B cell (primary cell): ENCODE measurements at regions not wholly inside any gene's neighbourhood (a gene's known extent, or its start where the extent isn't known, plus 50 kb on each side); places are given as distances from the start of the nearest gene placed in this dataset.

Experiments
- ATAC-seq: fragments of 200-7000 bp; cut with Tn5 transposase; one replicate; pipeline ENCODE4 v1.10.0; 2021; ENCODE audit warnings: low read depth, mild to moderate bottlenecking, moderate number of reproducible peaks, moderate library complexity
- CTCF ChIA-PET: fragments of 350-600 bp; sonication (Branson Sonifier 250); formaldehyde crosslinking; loops from one replicate; lab custom pipeline; 2021; ENCODE audit warnings: antibody characterized with exemption, inconsistent platforms; lab: Charles Lee
- POLR2A ChIA-PET: fragments of 350-600 bp; sonication (Branson Sonifier 250); formaldehyde crosslinking; loops from one replicate; lab custom pipeline; 2021; ENCODE audit warnings: antibody characterized with exemption; lab: Charles Lee
- DNase-seq: peaks from one replicate; pipeline ENCODE4 v3.0.0; 2013
- H2AFZ ChIP-seq: 2 replicates; pipeline ENCODE4 v1.6.1; 2012; ENCODE audit warnings: mild to moderate bottlenecking, low read depth, low read length; ENCODE audit not compliant: insufficient read depth, poor library complexity, severe bottlenecking
- H3K27ac ChIP-seq, 2 donors: 1 replicate in 1 of 2; 2 replicates in 1 of 2; pipeline ENCODE4 v1.5.1; 2012 to 2013; ENCODE audit warnings: low read length in 2 of 2, mild to moderate bottlenecking in 2 of 2, moderate library complexity in 1 of 2
- H3K27me3 ChIP-seq, 4 experiments: fragments of 200-600 bp in 1 of 4; sonication (generic) in 1 of 4; replicated peaks in 1 of 4; 1 replicate in 2 of 4; 2 replicates in 2 of 4; pipeline versions ENCODE4 v1.6.1 to v1.7.0; 2013 to 2016; ENCODE audit warnings: low read length in 3 of 4, mild to moderate bottlenecking in 2 of 4, mixed read lengths in 1 of 4, moderate library complexity in 1 of 4; ENCODE audit not compliant: insufficient read depth in 4 of 4, control insufficient read depth in 3 of 4; ENCODE audit errors: control extremely low read depth in 1 of 4
- H3K36me3 ChIP-seq, 2 experiments: replicated peaks in 1 of 2; 1 replicate in 1 of 2; 2 replicates in 1 of 2; pipeline versions ENCODE4 v1.6.1 to v1.7.1; 2013; ENCODE audit warnings: low read length in 1 of 2; ENCODE audit not compliant: insufficient read depth in 2 of 2, control insufficient read depth in 1 of 2; ENCODE audit errors: control extremely low read depth in 1 of 2, extremely low read depth in 1 of 2
- H3K4me1 ChIP-seq, 2 donors: fragments of 200-600 bp in 1 of 2; sonication (generic) in 1 of 2; 1 replicate in 1 of 2; 2 replicates in 1 of 2; pipeline versions ENCODE4 v1.5.1 to v1.6.1; 2013 to 2017; ENCODE audit warnings: low read length in 2 of 2; ENCODE audit not compliant: control insufficient read depth in 2 of 2, insufficient read depth in 2 of 2
- H3K4me2 ChIP-seq: replicated peaks from 2 replicates; pipeline ENCODE3; 2012; ENCODE audit warnings: mild to moderate bottlenecking, low read depth, low read length; ENCODE audit not compliant: poor library complexity, severe bottlenecking
- H3K4me3 ChIP-seq, 5 experiments: fragments of 200-600 bp in 1 of 5; sonication (generic) in 1 of 5; 1 replicate in 3 of 5; 2 replicates in 2 of 5; pipeline versions ENCODE4 v1.5.1 to v1.7.0; 2011 to 2016; ENCODE audit warnings: low read length in 4 of 5, mild to moderate bottlenecking in 4 of 5, low read depth in 2 of 5, control low read depth in 1 of 5, moderate library complexity in 1 of 5; ENCODE audit not compliant: insufficient read depth in 1 of 5; ENCODE audit errors: control extremely low read depth in 1 of 5, extremely low read depth in 1 of 5
- H3K79me2 ChIP-seq: fragments of 200-600 bp; sonication (generic); one replicate; pipeline ENCODE4 v1.6.0; 2016; ENCODE audit warnings: low read length; ENCODE audit not compliant: control insufficient read depth, insufficient read depth
- H3K9ac ChIP-seq: fragments of 200-600 bp; sonication (generic); 2 replicates; pipeline ENCODE4 v1.6.1; 2017; ENCODE audit warnings: mild to moderate bottlenecking, low read length, moderate library complexity
- H3K9me3 ChIP-seq, 3 donors: one replicate each; pipeline versions ENCODE4 v1.6.1 to v1.7.1; 2013; ENCODE audit warnings: low read length in 2 of 3; ENCODE audit not compliant: control insufficient read depth in 2 of 3, insufficient read depth in 1 of 3; ENCODE audit errors: control extremely low read depth in 1 of 3
- H4K20me1 ChIP-seq: 2 replicates; pipeline ENCODE4 v1.6.0; 2012; ENCODE audit warnings: mild to moderate bottlenecking, low read length; ENCODE audit not compliant: insufficient read depth, control insufficient read depth, poor library complexity, severe bottlenecking
- H3K27ac Mint-ChIP-seq: one replicate; pipeline ENCODE4 v1.8.0; 2021; ENCODE audit warnings: mixed read lengths
- H3K27me3 Mint-ChIP-seq: one replicate; pipeline ENCODE4 v1.8.0; 2021; ENCODE audit warnings: mixed read lengths
- H3K4me1 Mint-ChIP-seq: one replicate; pipeline ENCODE4 v1.8.0; 2021; ENCODE audit warnings: mixed read lengths
- H3K4me3 Mint-ChIP-seq: one replicate; pipeline ENCODE4 v1.8.0; 2021; ENCODE audit warnings: mixed read lengths
- H3K9me3 Mint-ChIP-seq: one replicate; pipeline ENCODE4 v1.8.0; 2022; ENCODE audit warnings: mixed read lengths; ENCODE audit not compliant: insufficient read depth
- EZH2 ChIP-seq: IDR thresholded peaks from 2 replicates; pipeline ENCODE4 v1.6.1; 2012; ENCODE audit warnings: borderline replicate concordance, low read depth, mild to moderate bottlenecking, moderate library complexity, low read length; ENCODE audit not compliant: insufficient read depth, poor library complexity, severe bottlenecking
- WGBS: methylation state at CpG from one replicate; pipeline ENCODE4 v1.1.5; 2013; ENCODE audit warnings: missing lambda C conversion rate; ENCODE audit not compliant: insufficient coverage; 5-methylcytosine and 5-hydroxymethylcytosine counted together
- intact Hi-C: fragments of 100-400 bp; cut with micrococcal nuclease; formaldehyde crosslinking; loops from one replicate; pipeline ENCODE4 v1.10.0; 2022
- TF ChIP-seq, protein P1 (sequence below): fragments of 200-600 bp; IDR thresholded peaks from one replicate; pipeline ENCODE4 v1.8.0; 2022; ENCODE audit warnings: antibody characterized with exemption, mild to moderate bottlenecking

DNA sequence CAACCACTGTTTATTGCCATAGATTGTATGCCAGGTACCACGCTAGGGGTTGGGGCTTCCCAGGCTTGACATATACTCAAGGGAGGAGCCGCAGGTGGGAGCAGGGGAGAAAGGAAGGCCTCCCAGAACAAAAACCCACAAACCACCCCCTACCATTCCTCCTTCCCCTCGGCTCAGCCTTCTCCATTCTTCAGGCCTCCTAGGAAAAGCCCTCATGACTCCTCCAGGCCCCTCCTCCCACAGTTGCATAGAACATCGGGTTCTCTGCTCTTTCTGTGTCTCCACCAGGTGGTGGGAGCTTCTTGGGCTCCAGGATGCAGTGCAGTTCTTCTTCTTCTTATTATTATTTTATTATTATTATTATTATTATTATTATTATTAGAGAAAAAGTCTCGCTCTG is 80.3 kb downstream of the ZFP36L2 start:
- TF ChIP-seq, protein P1, sequence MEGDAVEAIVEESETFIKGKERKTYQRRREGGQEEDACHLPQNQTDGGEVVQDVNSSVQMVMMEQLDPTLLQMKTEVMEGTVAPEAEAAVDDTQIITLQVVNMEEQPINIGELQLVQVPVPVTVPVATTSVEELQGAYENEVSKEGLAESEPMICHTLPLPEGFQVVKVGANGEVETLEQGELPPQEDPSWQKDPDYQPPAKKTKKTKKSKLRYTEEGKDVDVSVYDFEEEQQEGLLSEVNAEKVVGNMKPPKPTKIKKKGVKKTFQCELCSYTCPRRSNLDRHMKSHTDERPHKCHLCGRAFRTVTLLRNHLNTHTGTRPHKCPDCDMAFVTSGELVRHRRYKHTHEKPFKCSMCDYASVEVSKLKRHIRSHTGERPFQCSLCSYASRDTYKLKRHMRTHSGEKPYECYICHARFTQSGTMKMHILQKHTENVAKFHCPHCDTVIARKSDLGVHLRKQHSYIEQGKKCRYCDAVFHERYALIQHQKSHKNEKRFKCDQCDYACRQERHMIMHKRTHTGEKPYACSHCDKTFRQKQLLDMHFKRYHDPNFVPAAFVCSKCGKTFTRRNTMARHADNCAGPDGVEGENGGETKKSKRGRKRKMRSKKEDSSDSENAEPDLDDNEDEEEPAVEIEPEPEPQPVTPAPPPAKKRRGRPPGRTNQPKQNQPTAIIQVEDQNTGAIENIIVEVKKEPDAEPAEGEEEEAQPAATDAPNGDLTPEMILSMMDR: no peak
- TF ChIP-seq EZH2: no peak
- Mint-ChIP-seq H3K4me1 (peaks cover 24% of the 10 kb centered on the region), H3K27me3 (no peaks in the 10 kb centered on the region), H3K4me3 (no peak overlapping the region), H3K9me3 (no peaks in the 10 kb centered on the region), H3K27ac (peak overlapping the region; percentile 2)
- Histone ChIP-seq H3K27me3 (no peaks in the 10 kb centered on the region), H3K9ac (no peak overlapping the region), H3K4me3 (no peak overlapping the region), H3K4me2 (no peak overlapping the region), H4K20me1 (no peaks in the 10 kb centered on the region), H2AFZ (no peak overlapping the region), H3K79me2 (no peaks in the 10 kb centered on the region), H3K36me3 (no peaks in the 10 kb centered on the region), H3K9me3 (peaks cover 0 to 5% (median 0%) of the 10 kb centered on the region in 3 donors), H3K4me1 (peaks cover 5 to 6% of the 10 kb centered on the region in 2 donors), H3K27ac (no peak overlapping the region)
- CTCF ChIA-PET: no interaction called here
- intact Hi-C loops: no loop called here
- WGBS: 80% methylated on average over 1 of the region's 5 CpGs
- DNase-seq (no peak), ATAC-seq (no peak)
- POLR2A ChIA-PET: no interaction called here

DNA sequence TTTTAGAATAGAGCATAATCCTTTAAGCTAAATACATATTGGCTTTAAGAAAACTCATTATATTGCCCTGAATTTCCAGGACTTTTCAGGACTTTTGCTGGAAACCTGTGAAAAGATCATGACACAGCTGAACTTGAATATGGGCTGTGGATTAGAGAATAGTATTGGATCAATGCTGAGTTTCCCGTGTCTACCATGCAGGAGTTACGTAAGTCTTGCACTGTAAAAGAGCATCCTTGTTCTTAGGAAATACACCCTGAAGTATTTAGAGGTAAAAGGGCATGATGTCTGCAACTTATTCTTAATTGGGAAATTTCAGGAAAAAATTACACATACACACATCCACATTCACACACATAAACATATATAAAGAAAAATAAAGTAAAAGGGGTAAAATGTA is 82.1 kb downstream of the ZFP36L2 start:
- intact Hi-C loops: no loop called here
- 100% methylated on average over 1 of the region's 2 CpGs for WGBS
- no peak overlapping the region for H2AFZ ChIP-seq
- CTCF ChIA-PET: interaction anchor here (0.7 to 1.6 kb wide), 3 partner anchors 13 to 82 kb away, joined by 3 read pairs; partner anchors contain the start of gene ZFP36L2
- ATAC-seq: no peak
- no peaks in the 10 kb centered on the region for H3K36me3 ChIP-seq
- peaks cover 16 to 19% of the 10 kb centered on the region in 2 donors for H3K4me1 ChIP-seq
- no peaks in the 10 kb centered on the region for H3K27me3 ChIP-seq
- no peaks in the 10 kb centered on the region for H3K79me2 ChIP-seq
- H3K4me2 ChIP-seq: no peak overlapping the region
- POLR2A ChIA-PET: no interaction called here
- Mint-ChIP-seq H3K27me3 (no peaks in the 10 kb centered on the region), H3K4me1 (peaks cover 25% of the 10 kb centered on the region), H3K27ac (no peak overlapping the region), H3K9me3 (no peaks in the 10 kb centered on the region), H3K4me3 (no peak overlapping the region)
- H3K27ac ChIP-seq: no peak overlapping the region
- no peak overlapping the region for H3K4me3 ChIP-seq
- H3K9me3 ChIP-seq: peaks cover 0 to 5% (median 0%) of the 10 kb centered on the region in 3 donors
- DNase-seq: no peak
- H4K20me1 ChIP-seq: no peaks in the 10 kb centered on the region
- H3K9ac ChIP-seq: no peak overlapping the region
- TF ChIP-seq EZH2: no peak
- TF ChIP-seq, protein P1: no peak
